Stomach (tissue), 4 donors: ENCODE measurements at regions not wholly inside any gene's neighbourhood (a gene's known extent, or its start where the extent isn't known, plus 50 kb on each side); places are given as distances from the start of the nearest gene placed in this dataset.

Experiments used
- CTCF ChIP-seq, 7 experiments: fragments of 450-650 bp in 4 of 7; fragments of 200-600 bp in 3 of 7; sonication (generic) in 3 of 7; IDR thresholded peaks; one replicate each; pipeline ENCODE4 v1.5.1; 2016 to 2019; ENCODE audit warnings: antibody characterized with exemption in 7 of 7, control low read depth in 2 of 7, mild to moderate bottlenecking in 1 of 7
- POLR2A ChIP-seq, 4 donors: fragments of 450-650 bp; IDR thresholded peaks; one replicate each; pipeline ENCODE4 v1.6.1; 2016; ENCODE audit warnings: antibody characterized with exemption in 4 of 4, control low read depth in 2 of 4, mild to moderate bottlenecking in 1 of 4, moderate library complexity in 1 of 4
- POLR2AphosphoS5 ChIP-seq, 3 donors: sonication (generic); formaldehyde crosslinking; IDR thresholded peaks; one replicate each; pipeline ENCODE4 v1.6.1; 2016; ENCODE audit warnings: antibody characterized with exemption in 3 of 3

- TF ChIP-seq CTCF (IDR thresholded peaks at IDR 0.05): no peak
- no peak for TF ChIP-seq POLR2A (IDR thresholded peaks at IDR 0.05)
- no peak for TF ChIP-seq POLR2AphosphoS5 (IDR thresholded peaks at IDR 0.05)
These were observed 97.6 kb upstream of the GRIN3A start for GRCh38 chr9:101836021-101836420.
